H1 (cell line): ENCODE measurements at regions not wholly inside any gene's neighbourhood (a gene's known extent, or its start where the extent isn't known, plus 50 kb on each side); places are given as distances from the start of the nearest gene placed in this dataset.

Experiments used
- BRCA1 ChIP-seq: IDR thresholded peaks from 2 replicates; pipeline ENCODE4 v1.6.1; 2012; ENCODE audit warnings: low read depth, low read length, improper control_type of control experiment
- TF ChIP-seq, protein P1 (sequence below): fragments of 300-600 bp; sonication (generic); IDR thresholded peaks from 2 replicates; pipeline ENCODE4 v1.7.1; 2012; ENCODE audit warnings: low read length, moderate library complexity, mild to moderate bottlenecking, inconsistent platforms; ENCODE audit not compliant: insufficient replicate concordance

DNA sequence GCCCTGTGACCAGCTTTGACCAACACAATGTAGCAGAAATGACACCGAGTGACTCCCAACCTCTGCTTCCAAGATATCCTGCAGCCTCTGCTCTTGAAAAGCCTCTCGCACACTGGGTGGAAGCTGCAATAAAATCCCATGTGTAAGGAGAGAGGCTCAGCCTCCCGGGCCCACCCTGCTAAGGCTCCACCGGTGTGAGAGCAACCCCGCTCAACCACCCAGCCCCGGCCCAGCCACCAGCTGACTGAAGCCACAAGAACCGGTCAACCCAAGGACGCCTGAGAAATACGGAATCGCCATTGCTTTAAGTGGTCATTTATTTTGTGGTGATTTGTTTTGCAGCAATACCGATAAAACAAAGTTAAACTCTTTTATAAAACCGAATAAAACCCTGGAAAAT is 452.8 kb upstream of the SMIM21 start (continued):
- TF ChIP-seq, protein P1, sequence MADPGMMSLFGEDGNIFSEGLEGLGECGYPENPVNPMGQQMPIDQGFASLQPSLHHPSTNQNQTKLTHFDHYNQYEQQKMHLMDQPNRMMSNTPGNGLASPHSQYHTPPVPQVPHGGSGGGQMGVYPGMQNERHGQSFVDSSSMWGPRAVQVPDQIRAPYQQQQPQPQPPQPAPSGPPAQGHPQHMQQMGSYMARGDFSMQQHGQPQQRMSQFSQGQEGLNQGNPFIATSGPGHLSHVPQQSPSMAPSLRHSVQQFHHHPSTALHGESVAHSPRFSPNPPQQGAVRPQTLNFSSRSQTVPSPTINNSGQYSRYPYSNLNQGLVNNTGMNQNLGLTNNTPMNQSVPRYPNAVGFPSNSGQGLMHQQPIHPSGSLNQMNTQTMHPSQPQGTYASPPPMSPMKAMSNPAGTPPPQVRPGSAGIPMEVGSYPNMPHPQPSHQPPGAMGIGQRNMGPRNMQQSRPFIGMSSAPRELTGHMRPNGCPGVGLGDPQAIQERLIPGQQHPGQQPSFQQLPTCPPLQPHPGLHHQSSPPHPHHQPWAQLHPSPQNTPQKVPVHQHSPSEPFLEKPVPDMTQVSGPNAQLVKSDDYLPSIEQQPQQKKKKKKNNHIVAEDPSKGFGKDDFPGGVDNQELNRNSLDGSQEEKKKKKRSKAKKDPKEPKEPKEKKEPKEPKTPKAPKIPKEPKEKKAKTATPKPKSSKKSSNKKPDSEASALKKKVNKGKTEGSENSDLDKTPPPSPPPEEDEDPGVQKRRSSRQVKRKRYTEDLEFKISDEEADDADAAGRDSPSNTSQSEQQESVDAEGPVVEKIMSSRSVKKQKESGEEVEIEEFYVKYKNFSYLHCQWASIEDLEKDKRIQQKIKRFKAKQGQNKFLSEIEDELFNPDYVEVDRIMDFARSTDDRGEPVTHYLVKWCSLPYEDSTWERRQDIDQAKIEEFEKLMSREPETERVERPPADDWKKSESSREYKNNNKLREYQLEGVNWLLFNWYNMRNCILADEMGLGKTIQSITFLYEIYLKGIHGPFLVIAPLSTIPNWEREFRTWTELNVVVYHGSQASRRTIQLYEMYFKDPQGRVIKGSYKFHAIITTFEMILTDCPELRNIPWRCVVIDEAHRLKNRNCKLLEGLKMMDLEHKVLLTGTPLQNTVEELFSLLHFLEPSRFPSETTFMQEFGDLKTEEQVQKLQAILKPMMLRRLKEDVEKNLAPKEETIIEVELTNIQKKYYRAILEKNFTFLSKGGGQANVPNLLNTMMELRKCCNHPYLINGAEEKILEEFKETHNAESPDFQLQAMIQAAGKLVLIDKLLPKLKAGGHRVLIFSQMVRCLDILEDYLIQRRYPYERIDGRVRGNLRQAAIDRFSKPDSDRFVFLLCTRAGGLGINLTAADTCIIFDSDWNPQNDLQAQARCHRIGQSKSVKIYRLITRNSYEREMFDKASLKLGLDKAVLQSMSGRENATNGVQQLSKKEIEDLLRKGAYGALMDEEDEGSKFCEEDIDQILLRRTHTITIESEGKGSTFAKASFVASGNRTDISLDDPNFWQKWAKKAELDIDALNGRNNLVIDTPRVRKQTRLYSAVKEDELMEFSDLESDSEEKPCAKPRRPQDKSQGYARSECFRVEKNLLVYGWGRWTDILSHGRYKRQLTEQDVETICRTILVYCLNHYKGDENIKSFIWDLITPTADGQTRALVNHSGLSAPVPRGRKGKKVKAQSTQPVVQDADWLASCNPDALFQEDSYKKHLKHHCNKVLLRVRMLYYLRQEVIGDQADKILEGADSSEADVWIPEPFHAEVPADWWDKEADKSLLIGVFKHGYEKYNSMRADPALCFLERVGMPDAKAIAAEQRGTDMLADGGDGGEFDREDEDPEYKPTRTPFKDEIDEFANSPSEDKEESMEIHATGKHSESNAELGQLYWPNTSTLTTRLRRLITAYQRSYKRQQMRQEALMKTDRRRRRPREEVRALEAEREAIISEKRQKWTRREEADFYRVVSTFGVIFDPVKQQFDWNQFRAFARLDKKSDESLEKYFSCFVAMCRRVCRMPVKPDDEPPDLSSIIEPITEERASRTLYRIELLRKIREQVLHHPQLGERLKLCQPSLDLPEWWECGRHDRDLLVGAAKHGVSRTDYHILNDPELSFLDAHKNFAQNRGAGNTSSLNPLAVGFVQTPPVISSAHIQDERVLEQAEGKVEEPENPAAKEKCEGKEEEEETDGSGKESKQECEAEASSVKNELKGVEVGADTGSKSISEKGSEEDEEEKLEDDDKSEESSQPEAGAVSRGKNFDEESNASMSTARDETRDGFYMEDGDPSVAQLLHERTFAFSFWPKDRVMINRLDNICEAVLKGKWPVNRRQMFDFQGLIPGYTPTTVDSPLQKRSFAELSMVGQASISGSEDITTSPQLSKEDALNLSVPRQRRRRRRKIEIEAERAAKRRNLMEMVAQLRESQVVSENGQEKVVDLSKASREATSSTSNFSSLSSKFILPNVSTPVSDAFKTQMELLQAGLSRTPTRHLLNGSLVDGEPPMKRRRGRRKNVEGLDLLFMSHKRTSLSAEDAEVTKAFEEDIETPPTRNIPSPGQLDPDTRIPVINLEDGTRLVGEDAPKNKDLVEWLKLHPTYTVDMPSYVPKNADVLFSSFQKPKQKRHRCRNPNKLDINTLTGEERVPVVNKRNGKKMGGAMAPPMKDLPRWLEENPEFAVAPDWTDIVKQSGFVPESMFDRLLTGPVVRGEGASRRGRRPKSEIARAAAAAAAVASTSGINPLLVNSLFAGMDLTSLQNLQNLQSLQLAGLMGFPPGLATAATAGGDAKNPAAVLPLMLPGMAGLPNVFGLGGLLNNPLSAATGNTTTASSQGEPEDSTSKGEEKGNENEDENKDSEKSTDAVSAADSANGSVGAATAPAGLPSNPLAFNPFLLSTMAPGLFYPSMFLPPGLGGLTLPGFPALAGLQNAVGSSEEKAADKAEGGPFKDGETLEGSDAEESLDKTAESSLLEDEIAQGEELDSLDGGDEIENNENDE: no peak
- TF ChIP-seq BRCA1: no peak
